T-cell (primary cell): ENCODE measurements at regions not wholly inside any gene's neighbourhood (a gene's known extent, or its start where the extent isn't known, plus 50 kb on each side); places are given as distances from the start of the nearest gene placed in this dataset.

Experiments
- ATAC-seq, 4 experiments: fragments of 200-7000 bp in 3 of 4; fragments of 150-1000 bp in 1 of 4; cut with Tn5 transposase; replicated peaks in 1 of 4; 1 replicate in 3 of 4; 2 replicates in 1 of 4; pipeline ENCODE4 v1.10.0; 2021; ENCODE audit warnings: moderate library complexity in 3 of 4, mild to moderate bottlenecking in 2 of 4, moderate number of reproducible peaks in 1 of 4
- CTCF ChIA-PET, 2 donors: fragments of 300-600 bp; sonication (Branson Sonifier 250); formaldehyde crosslinking; loops; one replicate each; lab custom pipeline; 2022; ENCODE audit warnings: antibody characterized with exemption in 2 of 2; lab: Charles Lee
- POLR2A ChIA-PET, 2 donors: fragments of 300-600 bp; sonication (Branson Sonifier 250); formaldehyde crosslinking; loops; one replicate each; lab custom pipeline; 2022; ENCODE audit warnings: antibody characterized with exemption in 2 of 2; lab: Charles Lee
- DNase-seq, 35 experiments: peaks; one replicate each; pipeline versions ENCODE4 v3.0.0 to v3.0.0-alpha.2; 2013 to 2023
- H3K27ac ChIP-seq: one replicate; pipeline ENCODE4 v1.5.1; 2013; ENCODE audit warnings: low read length
- H3K27me3 ChIP-seq, 2 experiments: replicated peaks in 1 of 2; 1 replicate in 1 of 2; 2 replicates in 1 of 2; pipeline versions ENCODE4 v1.6.1 to v1.7.0; 2013; ENCODE audit warnings: low read length in 1 of 2, mixed read lengths in 1 of 2; ENCODE audit not compliant: control insufficient read depth in 2 of 2, insufficient read depth in 2 of 2; ENCODE audit errors: extremely low read depth in 1 of 2
- H3K36me3 ChIP-seq, 2 donors: 1 replicate in 1 of 2; 2 replicates in 1 of 2; pipeline versions ENCODE4 v1.6.1 to v1.7.0; 2013; ENCODE audit warnings: low read length in 1 of 2; ENCODE audit not compliant: control insufficient read depth in 2 of 2, insufficient read depth in 1 of 2; ENCODE audit errors: extremely low read depth in 1 of 2
- H3K4me1 ChIP-seq, 2 experiments: 1 replicate in 1 of 2; 2 replicates in 1 of 2; pipeline versions ENCODE4 v1.6.1 to v1.7.0; 2013; ENCODE audit warnings: low read length in 2 of 2, mixed read lengths in 1 of 2; ENCODE audit not compliant: insufficient read depth in 2 of 2, control insufficient read depth in 1 of 2; ENCODE audit errors: extremely low read depth in 1 of 2
- H3K4me3 ChIP-seq, 2 donors: 1 replicate in 1 of 2; 2 replicates in 1 of 2; pipeline versions ENCODE4 v1.5.1 to v1.7.0; 2013; ENCODE audit warnings: mild to moderate bottlenecking in 2 of 2, low read length in 1 of 2, moderate library complexity in 1 of 2; ENCODE audit not compliant: control insufficient read depth in 1 of 2; ENCODE audit errors: extremely low read depth in 1 of 2
- H3K9me3 ChIP-seq: 2 replicates; pipeline ENCODE4 v1.7.0; 2013
- H3K27ac Mint-ChIP-seq, 2 donors: one replicate each; pipeline ENCODE4 v1.8.0; 2020 to 2021; ENCODE audit warnings: mild to moderate bottlenecking in 2 of 2, mixed read lengths in 2 of 2
- H3K27me3 Mint-ChIP-seq, 2 donors: one replicate each; pipeline ENCODE4 v1.8.0; 2021 to 2022; ENCODE audit warnings: mixed read lengths in 2 of 2
- H3K36me3 Mint-ChIP-seq: one replicate; pipeline ENCODE4 v1.8.0; 2021; ENCODE audit warnings: mixed read lengths
- H3K4me1 Mint-ChIP-seq, 3 donors: one replicate each; pipeline ENCODE4 v1.8.0; 2020 to 2022; ENCODE audit warnings: mixed read lengths in 3 of 3, mild to moderate bottlenecking in 1 of 3
- H3K4me3 Mint-ChIP-seq, 3 donors: one replicate each; pipeline ENCODE4 v1.8.0; 2020 to 2022; ENCODE audit warnings: mild to moderate bottlenecking in 3 of 3, mixed read lengths in 3 of 3, moderate library complexity in 3 of 3
- H3K9me3 Mint-ChIP-seq, 3 donors: one replicate each; pipeline ENCODE4 v1.8.0; 2020 to 2022; ENCODE audit warnings: mixed read lengths in 3 of 3
- WGBS: methylation state at CpG from one replicate; pipeline ENCODE4 v1.1.5; 2013; ENCODE audit warnings: missing lambda C conversion rate; ENCODE audit not compliant: insufficient coverage; 5-methylcytosine and 5-hydroxymethylcytosine counted together

DNA sequence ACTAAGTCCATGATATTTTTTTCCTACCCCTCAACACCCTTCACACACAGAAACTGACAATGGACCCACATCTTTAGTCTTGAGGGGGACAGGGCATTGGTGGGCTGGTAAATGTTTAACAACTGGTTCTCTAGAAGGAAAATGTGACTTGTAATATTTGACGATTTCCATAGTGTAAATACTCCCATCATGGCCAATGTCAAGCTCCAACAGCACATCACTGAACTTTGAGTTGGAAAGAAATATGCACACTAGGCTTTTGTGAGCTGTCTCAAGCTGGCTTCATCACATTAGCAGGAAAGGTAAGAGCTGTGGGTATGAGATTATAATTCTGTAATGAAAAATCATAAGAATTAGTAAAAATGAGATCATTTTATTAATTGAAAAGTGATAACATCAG, 189.9 kb upstream of the PRLR start:
- Mint-ChIP-seq H3K36me3 (no peaks in the 10 kb centered on the region), H3K27me3 (peaks cover 9 to 34% of the 10 kb centered on the region in 2 donors), H3K9me3 (no peaks in the 10 kb centered on the region), H3K4me3 (no peak overlapping the region), H3K4me1 (no peaks in the 10 kb centered on the region), H3K27ac (no peak overlapping the region)
- H3K4me3 ChIP-seq, result no peak overlapping the region
- no CpG with 5 or more reads among the region's 1 CpG for WGBS
- CTCF ChIA-PET, result interaction anchor here in 1 of 2 donors (0.5 kb wide), 1 partner anchor 940 kb away, joined by 3 read pairs; no protein-coding TSS in a partner anchor
- H3K27ac ChIP-seq, result no peak overlapping the region
- H3K4me1 ChIP-seq, result no peaks in the 10 kb centered on the region
- POLR2A ChIA-PET, result no interaction called here
- H3K9me3 ChIP-seq, result no peaks in the 10 kb centered on the region
- H3K27me3 ChIP-seq, result peaks cover 0 to 4% of the 10 kb centered on the region in 2 experiments
- no peak for DNase-seq
- H3K36me3 ChIP-seq, result no peaks in the 10 kb centered on the region
- no peak for ATAC-seq

DNA sequence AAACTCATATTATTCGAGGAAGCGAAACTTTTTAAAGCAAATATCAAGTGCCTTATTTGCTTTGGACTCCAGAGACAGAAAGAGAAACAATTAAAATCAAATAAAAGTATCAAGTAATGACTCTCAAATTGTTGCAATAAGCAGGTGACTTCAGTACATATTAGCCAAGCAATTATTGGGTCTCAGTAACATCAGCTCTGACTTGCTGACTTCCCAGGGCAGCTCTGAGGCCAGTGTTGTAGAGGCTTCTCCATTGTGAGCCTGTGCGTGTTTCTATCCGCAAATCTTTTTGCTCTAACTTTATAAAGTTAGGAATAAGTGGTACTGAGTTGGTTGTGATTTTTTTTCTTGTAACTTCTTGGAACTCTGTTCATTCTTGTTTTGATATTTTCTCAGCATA, 186.8 kb upstream of the PRLR start:
- Mint-ChIP-seq H3K4me1 (no peaks in the 10 kb centered on the region), H3K27me3 (peaks cover 7 to 16% of the 10 kb centered on the region in 2 donors), H3K9me3 (peaks cover 0 to 9% (median 0%) of the 10 kb centered on the region in 3 donors), H3K4me3 (no peak overlapping the region), H3K27ac (no peak overlapping the region), H3K36me3 (no peaks in the 10 kb centered on the region)
- Histone ChIP-seq H3K4me3 (no peak overlapping the region), H3K27ac (no peak overlapping the region), H3K36me3 (no peaks in the 10 kb centered on the region), H3K4me1 (no peaks in the 10 kb centered on the region), H3K9me3 (no peaks in the 10 kb centered on the region), H3K27me3 (peaks cover 0 to 4% of the 10 kb centered on the region in 2 experiments)
- CTCF ChIA-PET, result no interaction called here
- DNase-seq (no peak), ATAC-seq (no peak)
- WGBS, result no CpG with 5 or more reads among the region's 4 CpGs
- POLR2A ChIA-PET, result no interaction called here

GRCh38 chr5:35416217-35416988, 186.1 kb upstream of the PRLR start:
- Mint-ChIP-seq H3K27me3 (peaks cover 5 to 13% of the 10 kb centered on the region in 2 donors), H3K9me3 (peaks cover 0 to 9% (median 0%) of the 10 kb centered on the region in 3 donors), H3K27ac (no peak overlapping the region), H3K4me1 (no peaks in the 10 kb centered on the region), H3K36me3 (no peaks in the 10 kb centered on the region), H3K4me3 (no peak overlapping the region)
- CTCF ChIA-PET, result no interaction called here
- Histone ChIP-seq H3K9me3 (no peaks in the 10 kb centered on the region), H3K4me1 (no peaks in the 10 kb centered on the region), H3K36me3 (no peaks in the 10 kb centered on the region), H3K4me3 (no peak overlapping the region), H3K27me3 (peaks cover 0 to 4% of the 10 kb centered on the region in 2 experiments), H3K27ac (no peak overlapping the region)
- DNase-seq, result no peak
- 83% methylated on average over 5 of the region's 6 CpGs for WGBS
- POLR2A ChIA-PET, result no interaction called here
- ATAC-seq, result no peak

GRCh38 chr5:35415309-35415708, 185.0 kb upstream of the PRLR start:
- H3K4me1 Mint-ChIP-seq, result no peaks in the 10 kb centered on the region
- H3K4me3 Mint-ChIP-seq, result no peak overlapping the region
- CTCF ChIA-PET, result no interaction called here

DNA sequence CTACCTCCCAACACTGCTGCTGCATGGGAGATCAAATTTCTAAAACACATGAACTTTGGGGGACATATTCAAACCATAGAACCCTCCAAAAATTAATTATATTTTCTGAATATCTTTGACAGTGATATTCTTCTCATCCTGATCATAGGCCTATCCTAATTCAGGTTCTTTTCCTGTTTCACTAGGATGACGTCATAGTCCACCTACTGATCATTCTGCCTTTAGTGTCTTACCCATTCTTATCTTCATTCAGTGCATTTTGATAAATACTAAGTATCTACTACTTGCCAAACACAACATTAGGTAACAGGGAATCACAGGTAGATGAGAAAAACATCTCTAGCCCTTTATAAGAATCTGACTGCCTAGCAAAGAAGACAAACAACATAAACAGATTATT, 179.1 kb upstream of the PRLR start:
- Histone ChIP-seq H3K36me3 (no peaks in the 10 kb centered on the region), H3K27me3 (peaks cover 0 to 2% of the 10 kb centered on the region in 2 experiments), H3K4me1 (no peaks in the 10 kb centered on the region), H3K4me3 (no peak overlapping the region), H3K27ac (no peak overlapping the region), H3K9me3 (no peaks in the 10 kb centered on the region)
- ChIA-PET POLR2A (no interaction called here), CTCF (interaction anchor here in 1 of 2 donors (0.7 kb wide), 1 partner anchor 9 kb away, joined by 3 read pairs; no protein-coding TSS in a partner anchor)
- Mint-ChIP-seq H3K27me3 (peaks cover 4 to 11% of the 10 kb centered on the region in 2 donors), H3K27ac (no peak overlapping the region), H3K36me3 (no peaks in the 10 kb centered on the region), H3K9me3 (peaks cover 3 to 9% (median 4%) of the 10 kb centered on the region in 3 donors), H3K4me1 (no peaks in the 10 kb centered on the region), H3K4me3 (no peak overlapping the region)
- no CpG with 5 or more reads among the region's 1 CpG for WGBS
- DNase-seq (no peak), ATAC-seq (no peak)

More at GRCh38 chr5:35415309-35415708, 185.0 kb upstream of the PRLR start:
- DNase-seq (no peak), ATAC-seq (no peak)
- H3K9me3 Mint-ChIP-seq, result peaks cover 0 to 9% (median 0%) of the 10 kb centered on the region in 3 donors
- Histone ChIP-seq H3K36me3 (no peaks in the 10 kb centered on the region), H3K27me3 (peaks cover 0 to 4% of the 10 kb centered on the region in 2 experiments), H3K4me1 (no peaks in the 10 kb centered on the region), H3K27ac (no peak overlapping the region), H3K4me3 (no peak overlapping the region), H3K9me3 (no peaks in the 10 kb centered on the region)
- WGBS, result no CpG with 5 or more reads among the region's 2 CpGs
- H3K27ac Mint-ChIP-seq, result no peak overlapping the region
- H3K27me3 Mint-ChIP-seq, result peaks cover 0 to 11% of the 10 kb centered on the region in 2 donors
- no peaks in the 10 kb centered on the region for H3K36me3 Mint-ChIP-seq
- POLR2A ChIA-PET, result no interaction called here

- ATAC-seq (no peak), DNase-seq (no peak)
- H3K36me3 ChIP-seq, result no peaks in the 10 kb centered on the region
- H3K27ac Mint-ChIP-seq, result no peak overlapping the region
- no peak overlapping the region for H3K4me3 Mint-ChIP-seq
- H3K9me3 ChIP-seq, result no peaks in the 10 kb centered on the region
- ChIA-PET CTCF (no interaction called here), POLR2A (no interaction called here)
- WGBS, result no CpG with 5 or more reads among the region's 2 CpGs
- H3K27me3 ChIP-seq, result peaks cover 0 to 2% of the 10 kb centered on the region in 2 experiments
- H3K4me1 Mint-ChIP-seq, result no peaks in the 10 kb centered on the region
- H3K4me3 ChIP-seq, result no peak overlapping the region
- no peak overlapping the region for H3K27ac ChIP-seq
- peaks cover 3 to 6% (median 4%) of the 10 kb centered on the region in 3 donors for H3K9me3 Mint-ChIP-seq
- H3K27me3 Mint-ChIP-seq, result peaks cover 4 to 11% of the 10 kb centered on the region in 2 donors
- no peaks in the 10 kb centered on the region for H3K4me1 ChIP-seq
- H3K36me3 Mint-ChIP-seq, result no peaks in the 10 kb centered on the region
Measured at GRCh38 chr5:35408146-35408545, 177.9 kb upstream of the PRLR start.
